Esophagus muscularis mucosa (tissue), 3 donors: ENCODE measurements at regions not wholly inside any gene's neighbourhood (a gene's known extent, or its start where the extent isn't known, plus 50 kb on each side); places are given as distances from the start of the nearest gene placed in this dataset.

Source experiments
- POLR2A ChIP-seq: fragments of 450-650 bp; IDR thresholded peaks from one replicate; pipeline ENCODE4 v1.6.1; 2017; ENCODE audit warnings: antibody characterized with exemption, moderate library complexity, mild to moderate bottlenecking, low read depth
- TF ChIP-seq, protein P1 (sequence below), 3 experiments: fragments of 200-600 bp in 2 of 3; fragments of 450-650 bp in 1 of 3; sonication (generic) in 2 of 3; IDR thresholded peaks; one replicate each; pipeline ENCODE4 v1.5.1; 2017 to 2019; ENCODE audit warnings: antibody characterized with exemption in 3 of 3, mild to moderate bottlenecking in 2 of 3, moderate library complexity in 1 of 3

DNA sequence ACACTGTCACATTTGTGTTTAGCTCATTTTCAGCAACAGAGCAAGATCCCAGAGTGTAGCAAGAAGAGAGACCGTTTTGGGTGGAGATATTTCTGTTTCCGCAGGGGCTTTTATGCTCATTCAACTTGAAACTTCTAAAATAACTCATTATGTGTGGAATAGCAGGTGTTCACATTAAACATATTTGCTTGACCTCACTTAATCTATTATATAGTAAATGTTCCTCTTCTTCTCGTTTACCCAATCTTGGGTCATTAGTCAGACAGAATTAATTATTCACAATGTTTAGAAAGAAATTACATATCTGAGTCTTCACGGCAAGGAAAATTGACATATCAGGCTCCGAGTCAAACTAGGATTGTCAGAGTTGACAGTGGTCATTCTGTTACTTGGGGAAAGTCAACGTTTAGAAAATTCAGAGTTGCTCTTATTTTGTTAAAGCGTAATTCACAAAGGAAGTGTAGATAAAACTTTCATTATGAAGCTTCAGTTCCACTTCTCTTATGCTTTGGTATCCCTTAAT, 222.9 kb downstream of the TPRG1 start:
- TF ChIP-seq POLR2A = no peak
- TF ChIP-seq, protein P1, sequence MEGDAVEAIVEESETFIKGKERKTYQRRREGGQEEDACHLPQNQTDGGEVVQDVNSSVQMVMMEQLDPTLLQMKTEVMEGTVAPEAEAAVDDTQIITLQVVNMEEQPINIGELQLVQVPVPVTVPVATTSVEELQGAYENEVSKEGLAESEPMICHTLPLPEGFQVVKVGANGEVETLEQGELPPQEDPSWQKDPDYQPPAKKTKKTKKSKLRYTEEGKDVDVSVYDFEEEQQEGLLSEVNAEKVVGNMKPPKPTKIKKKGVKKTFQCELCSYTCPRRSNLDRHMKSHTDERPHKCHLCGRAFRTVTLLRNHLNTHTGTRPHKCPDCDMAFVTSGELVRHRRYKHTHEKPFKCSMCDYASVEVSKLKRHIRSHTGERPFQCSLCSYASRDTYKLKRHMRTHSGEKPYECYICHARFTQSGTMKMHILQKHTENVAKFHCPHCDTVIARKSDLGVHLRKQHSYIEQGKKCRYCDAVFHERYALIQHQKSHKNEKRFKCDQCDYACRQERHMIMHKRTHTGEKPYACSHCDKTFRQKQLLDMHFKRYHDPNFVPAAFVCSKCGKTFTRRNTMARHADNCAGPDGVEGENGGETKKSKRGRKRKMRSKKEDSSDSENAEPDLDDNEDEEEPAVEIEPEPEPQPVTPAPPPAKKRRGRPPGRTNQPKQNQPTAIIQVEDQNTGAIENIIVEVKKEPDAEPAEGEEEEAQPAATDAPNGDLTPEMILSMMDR (IDR thresholded peaks at IDR 0.05) = no peak
